HepG2 (cell line): ENCODE measurements at regions not wholly inside any gene's neighbourhood (a gene's known extent, or its start where the extent isn't known, plus 50 kb on each side); places are given as distances from the start of the nearest gene placed in this dataset.

Source experiments
- ATF5 ChIP-seq: sonication (generic); formaldehyde crosslinking; IDR thresholded peaks from 2 replicates; pipeline ENCODE4 v1.4.0; 2020; ENCODE audit warnings: mild to moderate bottlenecking, low read depth, missing genetic modification reagents
- EP300 ChIP-seq, 3 experiments: sonication (generic) in 1 of 3; formaldehyde crosslinking in 1 of 3; IDR thresholded peaks; 2 replicates each; pipeline versions ENCODE4 v1.5.1 to v1.6.1; 2011 to 2020; ENCODE audit warnings: low read depth in 2 of 3, low read length in 2 of 3, borderline replicate concordance in 1 of 3, improper control_type of control experiment in 1 of 3, mild to moderate bottlenecking in 1 of 3, missing genetic modification reagents in 1 of 3, moderate library complexity in 1 of 3
- EZH2 ChIP-seq: conservative IDR thresholded peaks from 2 replicates; pipeline ENCODE4 v1.6.1; 2012; ENCODE audit warnings: mild to moderate bottlenecking, low read depth, low read length, moderate library complexity
- HMG20A ChIP-seq: IDR thresholded peaks from 2 replicates; pipeline ENCODE4 v1.6.1; 2016; ENCODE audit warnings: borderline replicate concordance
- JUNB ChIP-seq: sonication (generic); formaldehyde crosslinking; IDR thresholded peaks from 2 replicates; pipeline ENCODE4 v1.8.0; 2022; ENCODE audit warnings: missing genetic modification reagents, mild to moderate bottlenecking, borderline replicate concordance
- POLR2AphosphoS2 ChIP-seq: IDR thresholded peaks from 2 replicates; pipeline ENCODE4 v1.6.1; 2011; ENCODE audit warnings: low read depth, low read length, improper control_type of control experiment
- POLR2AphosphoS5 ChIP-seq: IDR thresholded peaks from 2 replicates; pipeline ENCODE4 v1.6.1; 2012; ENCODE audit warnings: low read depth, low read length
- SUZ12 ChIP-seq: fragments of 150-350 bp; IDR thresholded peaks from 2 replicates; pipeline ENCODE4 v1.6.1; 2014; ENCODE audit warnings: low read depth, low read length
- ZNF275 ChIP-seq: sonication (generic); formaldehyde crosslinking; IDR thresholded peaks from 2 replicates; pipeline ENCODE4 v1.8.0; 2022; ENCODE audit warnings: missing genetic modification reagents, mild to moderate bottlenecking, inconsistent platforms, borderline replicate concordance
- TF ChIP-seq, protein P1 (sequence below): sonication (generic); formaldehyde crosslinking; IDR thresholded peaks from 2 replicates; pipeline ENCODE4 v1.5.1; 2020; ENCODE audit warnings: missing genetic modification reagents, mild to moderate bottlenecking, borderline replicate concordance
- TF ChIP-seq, protein P2 (sequence below): sonication (generic); formaldehyde crosslinking; IDR thresholded peaks from 2 replicates; pipeline ENCODE4 v1.8.0; 2022; ENCODE audit warnings: missing genetic modification reagents, mild to moderate bottlenecking, moderate library complexity, borderline replicate concordance
- TF ChIP-seq, protein P3 (sequence below): sonication (generic); formaldehyde crosslinking; IDR thresholded peaks from 2 replicates; pipeline ENCODE4 v1.8.0; 2022; ENCODE audit warnings: mild to moderate bottlenecking, missing genetic modification reagents, moderate library complexity
- TF ChIP-seq, protein P4 (sequence below): sonication (generic); formaldehyde crosslinking; IDR thresholded peaks from 2 replicates; pipeline ENCODE4 v1.5.1; 2020; ENCODE audit warnings: missing genetic modification reagents, mild to moderate bottlenecking, borderline replicate concordance

DNA sequence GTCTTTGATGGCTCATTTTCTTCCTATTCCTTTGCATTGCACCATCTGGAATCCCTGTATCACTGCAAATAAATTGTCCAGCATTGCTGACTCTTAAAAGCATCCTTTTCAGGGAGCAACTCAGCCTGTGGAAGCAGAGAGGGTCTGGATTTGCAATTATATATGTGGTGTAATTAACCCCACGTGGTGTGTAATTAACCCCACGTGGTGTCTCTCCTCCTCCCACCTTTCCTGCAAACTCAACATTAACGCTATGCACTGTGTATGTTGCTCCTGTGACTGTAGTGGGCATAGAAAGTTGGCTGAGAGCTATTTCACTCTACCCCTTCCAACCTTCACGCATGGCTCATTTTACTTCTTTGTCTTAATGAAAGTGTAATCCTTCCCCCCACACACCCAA, 689.0 kb upstream of the COBL start:
- TF ChIP-seq JUNB (CRISPR knock-in tag) (no peak), EZH2 (no peak), ATF5 (CRISPR knock-in tag) (no peak), POLR2AphosphoS2 (no peak), HMG20A (CRISPR knock-in tag) (no peak), EP300 (IDR thresholded peaks at IDR 0.05; ENCODE audit: low read depth in 2 of 2, low read length in 2 of 2) (no peak), EP300 (CRISPR knock-in tag; IDR thresholded peaks at IDR 0.05; ENCODE audit: borderline replicate concordance) (no peak), POLR2AphosphoS5 (no peak), ZNF275 (CRISPR knock-in tag) (no peak), SUZ12 (no peak)
- TF ChIP-seq, protein P1, sequence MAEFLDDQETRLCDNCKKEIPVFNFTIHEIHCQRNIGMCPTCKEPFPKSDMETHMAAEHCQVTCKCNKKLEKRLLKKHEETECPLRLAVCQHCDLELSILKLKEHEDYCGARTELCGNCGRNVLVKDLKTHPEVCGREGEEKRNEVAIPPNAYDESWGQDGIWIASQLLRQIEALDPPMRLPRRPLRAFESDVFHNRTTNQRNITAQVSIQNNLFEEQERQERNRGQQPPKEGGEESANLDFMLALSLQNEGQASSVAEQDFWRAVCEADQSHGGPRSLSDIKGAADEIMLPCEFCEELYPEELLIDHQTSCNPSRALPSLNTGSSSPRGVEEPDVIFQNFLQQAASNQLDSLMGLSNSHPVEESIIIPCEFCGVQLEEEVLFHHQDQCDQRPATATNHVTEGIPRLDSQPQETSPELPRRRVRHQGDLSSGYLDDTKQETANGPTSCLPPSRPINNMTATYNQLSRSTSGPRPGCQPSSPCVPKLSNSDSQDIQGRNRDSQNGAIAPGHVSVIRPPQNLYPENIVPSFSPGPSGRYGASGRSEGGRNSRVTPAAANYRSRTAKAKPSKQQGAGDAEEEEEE (CRISPR knock-in tag) = no peak
- TF ChIP-seq, protein P2, sequence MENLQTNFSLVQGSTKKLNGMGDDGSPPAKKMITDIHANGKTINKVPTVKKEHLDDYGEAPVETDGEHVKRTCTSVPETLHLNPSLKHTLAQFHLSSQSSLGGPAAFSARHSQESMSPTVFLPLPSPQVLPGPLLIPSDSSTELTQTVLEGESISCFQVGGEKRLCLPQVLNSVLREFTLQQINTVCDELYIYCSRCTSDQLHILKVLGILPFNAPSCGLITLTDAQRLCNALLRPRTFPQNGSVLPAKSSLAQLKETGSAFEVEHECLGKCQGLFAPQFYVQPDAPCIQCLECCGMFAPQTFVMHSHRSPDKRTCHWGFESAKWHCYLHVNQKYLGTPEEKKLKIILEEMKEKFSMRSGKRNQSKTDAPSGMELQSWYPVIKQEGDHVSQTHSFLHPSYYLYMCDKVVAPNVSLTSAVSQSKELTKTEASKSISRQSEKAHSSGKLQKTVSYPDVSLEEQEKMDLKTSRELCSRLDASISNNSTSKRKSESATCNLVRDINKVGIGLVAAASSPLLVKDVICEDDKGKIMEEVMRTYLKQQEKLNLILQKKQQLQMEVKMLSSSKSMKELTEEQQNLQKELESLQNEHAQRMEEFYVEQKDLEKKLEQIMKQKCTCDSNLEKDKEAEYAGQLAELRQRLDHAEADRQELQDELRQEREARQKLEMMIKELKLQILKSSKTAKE (CRISPR knock-in tag) = no peak
- TF ChIP-seq, protein P3, sequence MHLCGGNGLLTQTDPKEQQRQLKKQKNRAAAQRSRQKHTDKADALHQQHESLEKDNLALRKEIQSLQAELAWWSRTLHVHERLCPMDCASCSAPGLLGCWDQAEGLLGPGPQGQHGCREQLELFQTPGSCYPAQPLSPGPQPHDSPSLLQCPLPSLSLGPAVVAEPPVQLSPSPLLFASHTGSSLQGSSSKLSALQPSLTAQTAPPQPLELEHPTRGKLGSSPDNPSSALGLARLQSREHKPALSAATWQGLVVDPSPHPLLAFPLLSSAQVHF = no peak
- TF ChIP-seq, protein P4, sequence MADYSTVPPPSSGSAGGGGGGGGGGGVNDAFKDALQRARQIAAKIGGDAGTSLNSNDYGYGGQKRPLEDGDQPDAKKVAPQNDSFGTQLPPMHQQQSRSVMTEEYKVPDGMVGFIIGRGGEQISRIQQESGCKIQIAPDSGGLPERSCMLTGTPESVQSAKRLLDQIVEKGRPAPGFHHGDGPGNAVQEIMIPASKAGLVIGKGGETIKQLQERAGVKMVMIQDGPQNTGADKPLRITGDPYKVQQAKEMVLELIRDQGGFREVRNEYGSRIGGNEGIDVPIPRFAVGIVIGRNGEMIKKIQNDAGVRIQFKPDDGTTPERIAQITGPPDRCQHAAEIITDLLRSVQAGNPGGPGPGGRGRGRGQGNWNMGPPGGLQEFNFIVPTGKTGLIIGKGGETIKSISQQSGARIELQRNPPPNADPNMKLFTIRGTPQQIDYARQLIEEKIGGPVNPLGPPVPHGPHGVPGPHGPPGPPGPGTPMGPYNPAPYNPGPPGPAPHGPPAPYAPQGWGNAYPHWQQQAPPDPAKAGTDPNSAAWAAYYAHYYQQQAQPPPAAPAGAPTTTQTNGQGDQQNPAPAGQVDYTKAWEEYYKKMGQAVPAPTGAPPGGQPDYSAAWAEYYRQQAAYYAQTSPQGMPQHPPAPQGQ (CRISPR knock-in tag) = no peak
